Ishikawa (cell line): ENCODE measurements at regions not wholly inside any gene's neighbourhood (a gene's known extent, or its start where the extent isn't known, plus 50 kb on each side); places are given as distances from the start of the nearest gene placed in this dataset.

Experiments used
- CEBPB ChIP-seq: IDR thresholded peaks from 2 replicates; pipeline ENCODE4 v1.6.1; 2012
- CREB1 ChIP-seq: IDR thresholded peaks from 2 replicates; pipeline ENCODE4 v1.6.1; 2012; ENCODE audit warnings: low read depth
- EP300 ChIP-seq: IDR thresholded peaks from 2 replicates; pipeline ENCODE4 v1.6.1; 2012; ENCODE audit warnings: borderline replicate concordance
- MAX ChIP-seq: IDR thresholded peaks from 2 replicates; pipeline ENCODE4 v1.6.1; 2012
- RAD21 ChIP-seq: IDR thresholded peaks from 2 replicates; pipeline ENCODE4 v1.6.1; 2012; ENCODE audit warnings: low read depth
- REST ChIP-seq: IDR thresholded peaks from 2 replicates; pipeline ENCODE4 v1.6.1; 2012; ENCODE audit warnings: low read depth, mild to moderate bottlenecking
- TAF1 ChIP-seq: IDR thresholded peaks from 2 replicates; pipeline ENCODE4 v1.6.1; 2012; ENCODE audit warnings: low read depth, mild to moderate bottlenecking
- TCF12 ChIP-seq: IDR thresholded peaks from 2 replicates; pipeline ENCODE4 v1.6.1; 2012; ENCODE audit warnings: low read depth
- YY1 ChIP-seq: IDR thresholded peaks from 2 replicates; pipeline ENCODE4 v1.6.1; 2012; ENCODE audit warnings: low read depth

GRCh38 chr9:11417782-11418181 is 805.0 kb upstream of the PTPRD start:
- TF ChIP-seq EP300 (no peak), REST (no peak), RAD21 (no peak), TAF1 (no peak), MAX (no peak), CREB1 (no peak), TCF12 (no peak), CEBPB (no peak), YY1 (no peak)
